ENCODE measurements at regions not wholly inside any gene's neighbourhood (a gene's known extent, or its start where the extent isn't known, plus 50 kb on each side); places are given as distances from the start of the nearest gene placed in this dataset.

DNA sequence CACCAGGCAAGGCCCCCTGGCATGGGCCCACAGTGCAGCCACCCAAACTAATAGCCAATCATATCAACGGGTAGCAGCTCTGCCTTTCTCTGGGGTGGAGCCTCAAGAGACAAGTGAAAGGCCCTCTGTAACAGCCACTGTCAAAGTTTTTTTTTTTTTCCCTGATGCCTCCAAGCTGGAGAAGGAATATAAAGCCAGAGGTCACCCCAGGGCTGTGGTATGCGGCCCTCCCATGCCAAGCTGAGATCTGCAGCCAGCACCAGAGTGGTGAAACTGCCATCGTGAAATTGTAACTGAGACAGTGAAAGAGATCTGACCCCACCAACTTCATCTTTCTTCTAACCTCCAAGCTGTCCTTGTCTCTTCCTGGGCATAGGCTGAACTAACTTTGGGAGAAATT, 407.0 kb downstream of the KLHL4 start:
- POLR2A ChIA-PET, result no interaction called here
- no peaks in the 10 kb centered on the region for H3K9me3 ChIP-seq
- no peaks in the 10 kb centered on the region for H4K20me1 ChIP-seq (ENCODE audit: insufficient read depth)
- H3K4me2 ChIP-seq, result no peak overlapping the region
- H3K4me3 ChIP-seq (ENCODE audit: low read depth in 2 of 2, low read length in 1 of 2), result no peak overlapping the region
- no peaks in the 10 kb centered on the region for H3K36me3 ChIP-seq (replicated peaks in 1 of 2; ENCODE audit: control insufficient read depth in 1 of 2, insufficient read depth in 2 of 2, low read length in 1 of 2)
- TF ChIP-seq GABPA (IDR thresholded peaks at IDR 0.05; ENCODE audit: low read depth) (no peak), POLR2AphosphoS5 (IDR thresholded peaks at IDR 0.05; ENCODE audit: low read depth, low read length) (no peak), GATA2 (CRISPR knock-in tag; IDR thresholded peaks at IDR 0.05) (no peak), EP300 (IDR thresholded peaks at IDR 0.05; ENCODE audit: borderline replicate concordance in 1 of 2, low read depth in 1 of 2, low read length in 1 of 2) (no peak), CHD2 (IDR thresholded peaks at IDR 0.05; ENCODE audit: low read length, partially characterized antibody) (no peak), NRF1 (IDR thresholded peaks at IDR 0.05; ENCODE audit: low read depth, low read length) (no peak)
- TF ChIP-seq, protein P1, sequence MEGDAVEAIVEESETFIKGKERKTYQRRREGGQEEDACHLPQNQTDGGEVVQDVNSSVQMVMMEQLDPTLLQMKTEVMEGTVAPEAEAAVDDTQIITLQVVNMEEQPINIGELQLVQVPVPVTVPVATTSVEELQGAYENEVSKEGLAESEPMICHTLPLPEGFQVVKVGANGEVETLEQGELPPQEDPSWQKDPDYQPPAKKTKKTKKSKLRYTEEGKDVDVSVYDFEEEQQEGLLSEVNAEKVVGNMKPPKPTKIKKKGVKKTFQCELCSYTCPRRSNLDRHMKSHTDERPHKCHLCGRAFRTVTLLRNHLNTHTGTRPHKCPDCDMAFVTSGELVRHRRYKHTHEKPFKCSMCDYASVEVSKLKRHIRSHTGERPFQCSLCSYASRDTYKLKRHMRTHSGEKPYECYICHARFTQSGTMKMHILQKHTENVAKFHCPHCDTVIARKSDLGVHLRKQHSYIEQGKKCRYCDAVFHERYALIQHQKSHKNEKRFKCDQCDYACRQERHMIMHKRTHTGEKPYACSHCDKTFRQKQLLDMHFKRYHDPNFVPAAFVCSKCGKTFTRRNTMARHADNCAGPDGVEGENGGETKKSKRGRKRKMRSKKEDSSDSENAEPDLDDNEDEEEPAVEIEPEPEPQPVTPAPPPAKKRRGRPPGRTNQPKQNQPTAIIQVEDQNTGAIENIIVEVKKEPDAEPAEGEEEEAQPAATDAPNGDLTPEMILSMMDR (IDR thresholded peaks at IDR 0.05), result no peak
- H3K27ac ChIP-seq (ENCODE audit: low read depth in 2 of 2, low read length in 1 of 2), result no peak overlapping the region
- DNase-seq, result no peak
- H3K27me3 ChIP-seq (ENCODE audit: insufficient read depth), result no peaks in the 10 kb centered on the region
- no peak overlapping the region for H2AFZ ChIP-seq (ENCODE audit: low read depth)
- no peaks in the 10 kb centered on the region for H3K4me1 ChIP-seq (ENCODE audit: control insufficient read depth in 1 of 2, insufficient read depth in 2 of 2, low read depth in 1 of 2, low read length in 1 of 2)
- H3K9me2 ChIP-seq, result no peaks in the 10 kb centered on the region
- no peaks in the 10 kb centered on the region for H3F3A ChIP-seq (replicated peaks; ENCODE audit: insufficient read depth)
- no peaks in the 10 kb centered on the region for H3K79me2 ChIP-seq (ENCODE audit: insufficient read depth)
- CTCF ChIA-PET, result no interaction called here
- 6% methylated on average over 2 of the region's 3 CpGs for WGBS (ENCODE audit: low lambda C conversion rate)
- no peak overlapping the region for H3K9ac ChIP-seq

DNA sequence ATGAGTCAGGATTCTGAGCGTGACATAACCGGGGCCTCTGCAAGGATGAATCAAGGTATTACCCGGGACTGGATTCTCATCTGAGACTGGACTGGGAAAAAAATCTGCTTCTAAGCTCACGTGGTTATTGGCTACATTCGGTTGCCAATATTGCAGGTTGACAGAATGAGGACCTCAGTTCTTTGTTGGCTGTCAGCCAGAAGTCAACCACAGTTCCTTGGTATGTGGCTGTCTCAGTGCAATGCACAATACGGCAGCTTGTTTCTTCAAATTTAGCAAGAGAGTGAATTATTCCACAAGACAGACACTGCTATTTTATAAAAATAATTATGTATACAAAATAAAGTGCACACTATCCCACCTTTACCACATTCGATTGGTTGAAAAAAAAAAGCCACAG, 424.2 kb downstream of the KLHL4 start:
- Histone ChIP-seq H3K9ac (no peak overlapping the region), H3K4me1 (ENCODE audit: control insufficient read depth in 1 of 2, insufficient read depth in 2 of 2, low read depth in 1 of 2, low read length in 1 of 2) (no peaks in the 10 kb centered on the region), H3K79me2 (ENCODE audit: insufficient read depth) (no peaks in the 10 kb centered on the region), H3K4me2 (no peak overlapping the region), H2AFZ (ENCODE audit: low read depth) (no peak overlapping the region), H3K4me3 (ENCODE audit: low read depth in 2 of 2, low read length in 1 of 2) (no peak overlapping the region), H4K20me1 (ENCODE audit: insufficient read depth) (no peaks in the 10 kb centered on the region), H3K9me3 (no peaks in the 10 kb centered on the region), H3K36me3 (replicated peaks in 1 of 2; ENCODE audit: control insufficient read depth in 1 of 2, insufficient read depth in 2 of 2, low read length in 1 of 2) (no peaks in the 10 kb centered on the region), H3K27ac (ENCODE audit: low read depth in 2 of 2, low read length in 1 of 2) (no peak overlapping the region), H3K27me3 (ENCODE audit: insufficient read depth) (no peaks in the 10 kb centered on the region), H3F3A (replicated peaks; ENCODE audit: insufficient read depth) (no peaks in the 10 kb centered on the region), H3K9me2 (no peaks in the 10 kb centered on the region)
- POLR2A ChIA-PET, result no interaction called here
- 8% methylated on average over 7 of the region's 7 CpGs for WGBS (ENCODE audit: low lambda C conversion rate)
- no peak for DNase-seq
- CTCF ChIA-PET, result no interaction called here
- TF ChIP-seq RCOR1 (IDR thresholded peaks at IDR 0.05; ENCODE audit: low read length), result no peak
- TF ChIP-seq POLR2AphosphoS5 (IDR thresholded peaks at IDR 0.05; ENCODE audit: low read depth, low read length), result no peak
- TF ChIP-seq, protein P2, sequence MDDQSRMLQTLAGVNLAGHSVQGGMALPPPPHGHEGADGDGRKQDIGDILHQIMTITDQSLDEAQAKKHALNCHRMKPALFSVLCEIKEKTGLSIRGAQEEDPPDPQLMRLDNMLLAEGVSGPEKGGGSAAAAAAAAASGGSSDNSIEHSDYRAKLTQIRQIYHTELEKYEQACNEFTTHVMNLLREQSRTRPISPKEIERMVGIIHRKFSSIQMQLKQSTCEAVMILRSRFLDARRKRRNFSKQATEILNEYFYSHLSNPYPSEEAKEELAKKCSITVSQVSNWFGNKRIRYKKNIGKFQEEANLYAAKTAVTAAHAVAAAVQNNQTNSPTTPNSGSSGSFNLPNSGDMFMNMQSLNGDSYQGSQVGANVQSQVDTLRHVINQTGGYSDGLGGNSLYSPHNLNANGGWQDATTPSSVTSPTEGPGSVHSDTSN (IDR thresholded peaks at IDR 0.05), result no peak
- TF ChIP-seq TCF12 (IDR thresholded peaks at IDR 0.05), result no peak
- no peak for TF ChIP-seq SIN3A (IDR thresholded peaks at IDR 0.05; ENCODE audit: borderline replicate concordance, low read depth, low read length)
- TF ChIP-seq FOSL2 (IDR thresholded peaks at IDR 0.05; ENCODE audit: borderline replicate concordance, low read depth), result no peak
- no peak for TF ChIP-seq RXRA (IDR thresholded peaks at IDR 0.05; ENCODE audit: borderline replicate concordance, low read depth)
- TF ChIP-seq, protein P1 (IDR thresholded peaks at IDR 0.05), result no peak
- no peak for TF ChIP-seq FOXM1 (IDR thresholded peaks at IDR 0.05; ENCODE audit: low read depth)
- TF ChIP-seq FOXJ3 (CRISPR knock-in tag; IDR thresholded peaks at IDR 0.05), result no peak
- TF ChIP-seq, protein P3, sequence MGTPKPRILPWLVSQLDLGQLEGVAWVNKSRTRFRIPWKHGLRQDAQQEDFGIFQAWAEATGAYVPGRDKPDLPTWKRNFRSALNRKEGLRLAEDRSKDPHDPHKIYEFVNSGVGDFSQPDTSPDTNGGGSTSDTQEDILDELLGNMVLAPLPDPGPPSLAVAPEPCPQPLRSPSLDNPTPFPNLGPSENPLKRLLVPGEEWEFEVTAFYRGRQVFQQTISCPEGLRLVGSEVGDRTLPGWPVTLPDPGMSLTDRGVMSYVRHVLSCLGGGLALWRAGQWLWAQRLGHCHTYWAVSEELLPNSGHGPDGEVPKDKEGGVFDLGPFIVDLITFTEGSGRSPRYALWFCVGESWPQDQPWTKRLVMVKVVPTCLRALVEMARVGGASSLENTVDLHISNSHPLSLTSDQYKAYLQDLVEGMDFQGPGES (IDR thresholded peaks at IDR 0.05; ENCODE audit: low read depth, low read length), result no peak
- TF ChIP-seq RFX5 (IDR thresholded peaks at IDR 0.05; ENCODE audit: low read length), result no peak
- no peak for TF ChIP-seq MXI1 (IDR thresholded peaks at IDR 0.05; ENCODE audit: low read depth, low read length)
- no peak for TF ChIP-seq EP300 (IDR thresholded peaks at IDR 0.05; ENCODE audit: borderline replicate concordance in 1 of 2, low read depth in 1 of 2, low read length in 1 of 2)
- no peak for TF ChIP-seq NFIC (IDR thresholded peaks at IDR 0.05; ENCODE audit: borderline replicate concordance)
- TF ChIP-seq YY1 (IDR thresholded peaks at IDR 0.05; ENCODE audit: low read depth), result no peak
- no peak for TF ChIP-seq ZBTB33 (IDR thresholded peaks at IDR 0.05; ENCODE audit: borderline replicate concordance, low read depth)

Data from SK-N-SH (cell line).